ENCODE measurements at regions not wholly inside any gene's neighbourhood (a gene's known extent, or its start where the extent isn't known, plus 50 kb on each side); places are given as distances from the start of the nearest gene placed in this dataset.
"Not testable (repeated sequence)": the region's sequence is repeated elsewhere in the genome, so short reads cannot be mapped to it uniquely, and the experiment has no call there.

DNA sequence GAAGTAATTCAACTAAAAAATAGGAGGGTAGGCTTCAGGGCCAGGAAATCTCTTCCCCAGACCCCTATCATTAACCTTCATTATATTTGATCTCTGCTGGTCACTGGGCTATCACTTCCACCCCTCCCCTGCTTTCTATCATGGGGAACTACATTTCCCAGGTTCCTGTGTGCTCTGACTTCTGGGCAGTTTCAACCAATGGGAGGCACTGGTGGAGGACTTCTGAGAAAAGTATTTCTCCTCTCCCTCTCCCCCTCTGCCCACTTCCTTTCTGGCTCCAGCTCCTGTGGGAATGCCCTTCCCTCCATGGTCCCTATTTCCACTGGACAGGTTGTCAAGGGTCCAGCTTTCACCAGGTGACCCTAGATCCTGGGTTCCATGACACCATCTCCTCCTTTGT lies 364.4 kb downstream of the C16orf95 start:
- intact Hi-C loops (cut with micrococcal nuclease) = no loop called here
- Histone ChIP-seq H3K4me3 (ENCODE audit: low read length in 2 of 2) (no peak overlapping the region), H3K4me1 (ENCODE audit: insufficient read depth, low read length) (no peaks in the 10 kb centered on the region), H3K36me3 (ENCODE audit: insufficient read depth, low read length) (no peaks in the 10 kb centered on the region), H3K27ac (ENCODE audit: low read depth, low read length) (no peak overlapping the region), H3K9me3 (ENCODE audit: control insufficient read depth in 1 of 2, low read length in 2 of 2) (no peaks in the 10 kb centered on the region), H3K27me3 (ENCODE audit: insufficient read depth, low read length) (no peaks in the 10 kb centered on the region)
- CTCF ChIA-PET (ENCODE audit: partially characterized antibody) = no interaction called here
- peaks cover 0 to 6% (median 0%) of the 10 kb centered on the region in 8 donors for H3K9me3 Mint-ChIP-seq
- no peak overlapping the region for H3K27ac Mint-ChIP-seq
- peaks cover 0 to 4% (median 0%) of the 10 kb centered on the region in 4 donors for H3K4me1 Mint-ChIP-seq
- DNase-seq = no peak
- POLR2A ChIA-PET (ENCODE audit: partially characterized antibody) = no interaction called here
- no peaks in the 10 kb centered on the region for H3K36me3 Mint-ChIP-seq
- no peak overlapping the region for H3K4me3 Mint-ChIP-seq
- H3K27me3 Mint-ChIP-seq = peaks cover 4% of the 10 kb centered on the region in 2 donors

DNA sequence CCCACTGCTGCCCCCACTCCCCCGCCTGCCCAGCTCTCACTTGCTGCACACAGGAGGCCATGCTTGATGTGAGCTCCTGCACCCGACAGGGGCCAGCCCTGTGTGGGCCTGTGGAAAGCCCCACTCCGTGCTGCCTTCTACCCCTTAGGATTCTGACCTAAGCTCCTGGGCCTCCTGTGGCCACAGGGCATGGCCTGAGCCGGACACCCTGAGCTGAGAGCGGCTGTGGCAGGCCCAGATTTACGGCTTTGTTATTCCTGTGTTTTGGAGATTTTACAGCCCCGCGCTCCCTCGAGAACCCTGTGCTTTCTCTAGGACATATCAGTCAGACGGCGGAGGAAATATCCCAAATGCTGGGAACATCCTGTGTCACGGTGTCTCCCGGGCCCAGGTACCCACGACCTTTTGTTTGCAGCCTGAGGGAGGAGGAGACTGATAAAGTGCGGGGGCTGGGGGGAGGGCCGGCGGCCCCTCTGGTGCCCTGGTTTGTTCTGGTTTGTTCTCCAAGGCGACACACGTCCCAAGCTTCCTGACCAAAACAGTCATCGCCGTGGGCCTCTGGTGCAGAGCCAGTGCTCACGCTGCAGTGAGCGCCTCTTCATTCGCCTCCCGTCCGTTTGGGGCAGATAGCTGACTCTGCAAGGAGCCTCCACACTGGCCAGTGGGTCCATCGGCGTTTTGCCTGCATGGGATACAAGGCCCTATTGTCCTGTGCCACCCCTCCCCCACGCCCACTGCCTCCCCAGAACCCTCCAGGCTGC lies 363.4 kb downstream of the C16orf95 start:
- H3K4me3 Mint-ChIP-seq = no peak overlapping the region
- peaks cover 0 to 4% (median 0%) of the 10 kb centered on the region in 4 donors for H3K4me1 Mint-ChIP-seq

DNA sequence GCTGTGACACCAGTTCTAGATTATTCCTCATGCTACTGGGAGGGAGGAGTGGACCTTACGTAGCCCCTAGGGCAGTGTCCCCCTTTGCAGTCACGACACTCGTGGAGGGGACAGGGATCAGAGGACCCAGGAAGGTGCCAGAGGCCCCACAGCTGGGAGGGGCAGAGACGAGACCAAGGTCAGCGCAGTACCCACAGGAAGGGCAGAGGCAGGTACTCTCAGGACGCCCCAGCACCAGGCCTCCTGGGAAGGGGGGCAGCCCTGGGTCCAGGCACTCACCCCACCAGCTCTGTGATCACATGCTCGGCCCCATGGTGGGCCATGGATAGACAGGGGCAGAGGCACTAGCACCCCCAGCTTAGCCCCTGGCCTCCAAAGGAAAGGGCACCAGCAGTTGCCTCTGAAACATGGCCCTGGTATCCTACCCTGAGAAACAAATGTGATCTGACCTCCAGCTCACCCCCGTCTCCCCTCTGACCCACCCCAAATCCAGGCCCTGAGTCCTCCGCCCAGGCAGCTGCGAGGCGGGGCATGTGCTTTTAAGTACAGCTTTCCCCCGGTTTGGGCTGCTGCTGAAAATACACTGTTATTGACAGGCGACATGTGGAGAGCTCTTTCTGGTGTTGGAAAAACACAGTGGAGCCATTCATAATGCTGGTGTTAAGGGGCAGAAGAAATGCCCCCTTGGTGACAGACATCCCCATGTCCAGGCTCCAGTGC lies 361.9 kb downstream of the C16orf95 start:
- Mint-ChIP-seq H3K4me1 (peaks cover 0 to 4% (median 0%) of the 10 kb centered on the region in 4 donors), H3K36me3 (no peaks in the 10 kb centered on the region), H3K4me3 (no peak overlapping the region), H3K27me3 (peaks cover 4 to 6% of the 10 kb centered on the region in 2 donors), H3K9me3 (peaks cover 0 to 6% (median 0%) of the 10 kb centered on the region in 8 donors), H3K27ac (no peak overlapping the region)
- ChIA-PET POLR2A (ENCODE audit: partially characterized antibody) (no interaction called here), CTCF (ENCODE audit: partially characterized antibody) (no interaction called here)
- Histone ChIP-seq H3K36me3 (ENCODE audit: insufficient read depth, low read length) (no peaks in the 10 kb centered on the region), H3K4me1 (ENCODE audit: insufficient read depth, low read length) (no peaks in the 10 kb centered on the region), H3K27ac (ENCODE audit: low read depth, low read length) (no peak overlapping the region), H3K4me3 (ENCODE audit: low read length in 2 of 2) (no peak overlapping the region), H3K9me3 (ENCODE audit: control insufficient read depth in 1 of 2, low read length in 2 of 2) (no peaks in the 10 kb centered on the region), H3K27me3 (ENCODE audit: insufficient read depth, low read length) (no peaks in the 10 kb centered on the region)
- DNase-seq = no peak
- intact Hi-C loops (cut with micrococcal nuclease) = no loop called here

More for the DNA sequence above, 363.4 kb downstream of the C16orf95 start:
- POLR2A ChIA-PET (ENCODE audit: partially characterized antibody) = no interaction called here
- Histone ChIP-seq H3K9me3 (ENCODE audit: control insufficient read depth in 1 of 2, low read length in 2 of 2) (no peaks in the 10 kb centered on the region), H3K36me3 (ENCODE audit: insufficient read depth, low read length) (no peaks in the 10 kb centered on the region), H3K27ac (ENCODE audit: low read depth, low read length) (no peak overlapping the region), H3K27me3 (ENCODE audit: insufficient read depth, low read length) (no peaks in the 10 kb centered on the region), H3K4me1 (ENCODE audit: insufficient read depth, low read length) (no peaks in the 10 kb centered on the region), H3K4me3 (ENCODE audit: low read length in 2 of 2) (no peak overlapping the region)
- CTCF ChIA-PET (ENCODE audit: partially characterized antibody) = no interaction called here
- Mint-ChIP-seq H3K27ac (no peak overlapping the region), H3K36me3 (no peaks in the 10 kb centered on the region), H3K27me3 (peaks cover 4 to 6% of the 10 kb centered on the region in 2 donors), H3K9me3 (peaks cover 0 to 6% (median 0%) of the 10 kb centered on the region in 8 donors)
- no peak for DNase-seq
- intact Hi-C loops (cut with micrococcal nuclease) = no loop called here

DNA sequence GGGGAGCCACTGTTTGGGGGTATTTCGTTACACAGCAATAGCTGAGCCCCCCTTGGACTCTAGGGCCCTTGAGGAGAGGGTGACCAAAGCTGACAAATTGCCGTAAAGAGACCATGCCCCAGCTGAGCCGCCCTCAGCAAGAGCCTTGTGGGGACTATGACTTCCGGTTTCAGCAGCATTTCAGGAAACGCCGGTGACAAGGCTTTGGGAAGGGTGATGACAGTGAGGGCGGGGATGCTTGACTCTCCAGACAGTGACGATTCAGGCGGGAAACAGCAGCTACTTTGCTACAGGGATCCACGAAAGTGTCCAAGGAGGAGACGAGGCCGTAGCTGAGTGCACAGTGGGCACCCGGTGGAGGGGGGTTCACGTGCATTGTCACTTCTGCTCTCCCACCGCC lies 360.8 kb downstream of the C16orf95 start:
- Histone ChIP-seq H3K4me1 (ENCODE audit: insufficient read depth, low read length) (no peaks in the 10 kb centered on the region), H3K27me3 (ENCODE audit: insufficient read depth, low read length) (no peaks in the 10 kb centered on the region), H3K36me3 (ENCODE audit: insufficient read depth, low read length) (no peaks in the 10 kb centered on the region), H3K27ac (ENCODE audit: low read depth, low read length) (no peak overlapping the region), H3K9me3 (ENCODE audit: control insufficient read depth in 1 of 2, low read length in 2 of 2) (no peaks in the 10 kb centered on the region), H3K4me3 (ENCODE audit: low read length in 2 of 2) (no peak overlapping the region)
- H3K36me3 Mint-ChIP-seq = no peaks in the 10 kb centered on the region
- peaks cover 0 to 4% (median 0%) of the 10 kb centered on the region in 4 donors for H3K4me1 Mint-ChIP-seq
- H3K27ac Mint-ChIP-seq = no peak overlapping the region
- CTCF ChIA-PET (ENCODE audit: partially characterized antibody) = no interaction called here
- peaks cover 4 to 6% of the 10 kb centered on the region in 2 donors for H3K27me3 Mint-ChIP-seq
- intact Hi-C loops (cut with micrococcal nuclease) = no loop called here
- no peak for DNase-seq
- H3K9me3 Mint-ChIP-seq = peaks cover 0 to 6% (median 0%) of the 10 kb centered on the region in 8 donors
- POLR2A ChIA-PET (ENCODE audit: partially characterized antibody) = no interaction called here
- H3K4me3 Mint-ChIP-seq = no peak overlapping the region

DNA sequence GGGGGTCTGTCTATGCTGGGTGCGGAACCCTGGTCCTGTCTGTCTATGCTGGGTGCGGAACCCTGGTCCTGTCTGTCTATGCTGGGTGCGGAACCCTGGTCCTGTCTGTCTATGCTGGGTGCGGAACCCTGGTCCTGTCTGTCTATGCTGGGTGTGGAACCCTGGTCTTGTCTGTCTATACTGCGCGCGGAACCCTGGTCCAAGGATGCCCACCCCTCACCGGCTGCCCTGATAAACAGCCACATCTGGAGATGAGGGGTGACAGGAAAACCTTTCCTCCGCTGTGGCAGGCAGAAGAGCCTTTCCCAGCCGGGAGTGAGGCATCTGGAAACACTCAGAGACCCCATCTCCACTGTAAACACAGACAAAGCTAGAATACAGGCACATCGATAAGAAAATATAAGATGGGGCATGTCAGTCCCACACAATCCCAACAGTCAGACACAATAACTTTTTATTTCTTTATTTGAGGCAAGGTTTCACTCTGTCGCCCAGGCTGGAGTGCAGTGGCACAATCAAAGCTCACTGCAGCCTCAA lies 359.5 kb downstream of the C16orf95 start:
- H3K4me3 ChIP-seq (ENCODE audit: low read length in 2 of 2); H3K27ac Mint-ChIP-seq; H3K27ac ChIP-seq (ENCODE audit: low read depth, low read length); DNase-seq; H3K4me1 Mint-ChIP-seq; H3K9me3 ChIP-seq (ENCODE audit: control insufficient read depth in 1 of 2, low read length in 2 of 2); POLR2A ChIA-PET (ENCODE audit: partially characterized antibody); H3K36me3 Mint-ChIP-seq; H3K4me1 ChIP-seq (ENCODE audit: insufficient read depth, low read length); H3K9me3 Mint-ChIP-seq; H3K27me3 ChIP-seq (ENCODE audit: insufficient read depth, low read length); CTCF ChIA-PET (ENCODE audit: partially characterized antibody); intact Hi-C loops (cut with micrococcal nuclease); H3K4me3 Mint-ChIP-seq; H3K36me3 ChIP-seq (ENCODE audit: insufficient read depth, low read length); H3K27me3 Mint-ChIP-seq: not testable (repeated sequence)

DNA sequence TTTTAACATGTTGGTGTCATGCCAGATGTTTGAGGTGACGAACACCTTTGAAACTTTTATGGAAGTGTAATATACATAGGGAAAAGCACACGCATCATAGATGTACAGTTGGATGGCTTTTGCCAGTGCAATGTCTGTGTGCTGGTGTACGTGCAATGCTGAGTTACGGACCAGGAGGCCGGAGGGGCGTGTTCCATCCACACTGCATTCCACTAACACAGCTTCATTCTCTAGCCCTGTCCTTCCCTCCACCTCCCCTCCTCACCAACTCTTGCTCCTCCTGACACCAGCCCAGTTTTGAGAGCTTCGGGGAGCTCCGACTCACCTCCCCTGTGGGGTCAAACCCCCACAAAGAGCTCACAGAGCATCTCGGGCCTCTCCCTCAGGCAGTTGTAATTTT lies 358.8 kb downstream of the C16orf95 start:
- Histone ChIP-seq H3K4me1 (ENCODE audit: insufficient read depth, low read length) (no peaks in the 10 kb centered on the region), H3K27me3 (ENCODE audit: insufficient read depth, low read length) (no peaks in the 10 kb centered on the region), H3K36me3 (ENCODE audit: insufficient read depth, low read length) (no peaks in the 10 kb centered on the region), H3K4me3 (ENCODE audit: low read length in 2 of 2) (no peak overlapping the region), H3K9me3 (ENCODE audit: control insufficient read depth in 1 of 2, low read length in 2 of 2) (no peaks in the 10 kb centered on the region), H3K27ac (ENCODE audit: low read depth, low read length) (no peak overlapping the region)
- Mint-ChIP-seq H3K4me1 (peaks cover 0 to 4% (median 0%) of the 10 kb centered on the region in 4 donors), H3K27me3 (peaks cover 3 to 4% of the 10 kb centered on the region in 2 donors), H3K36me3 (no peaks in the 10 kb centered on the region), H3K4me3 (no peak overlapping the region), H3K27ac (no peak overlapping the region), H3K9me3 (no peaks in the 10 kb centered on the region)
- no peak for DNase-seq
- CTCF ChIA-PET (ENCODE audit: partially characterized antibody) = no interaction called here
- intact Hi-C loops (cut with micrococcal nuclease) = no loop called here
- POLR2A ChIA-PET (ENCODE audit: partially characterized antibody) = no interaction called here

DNA sequence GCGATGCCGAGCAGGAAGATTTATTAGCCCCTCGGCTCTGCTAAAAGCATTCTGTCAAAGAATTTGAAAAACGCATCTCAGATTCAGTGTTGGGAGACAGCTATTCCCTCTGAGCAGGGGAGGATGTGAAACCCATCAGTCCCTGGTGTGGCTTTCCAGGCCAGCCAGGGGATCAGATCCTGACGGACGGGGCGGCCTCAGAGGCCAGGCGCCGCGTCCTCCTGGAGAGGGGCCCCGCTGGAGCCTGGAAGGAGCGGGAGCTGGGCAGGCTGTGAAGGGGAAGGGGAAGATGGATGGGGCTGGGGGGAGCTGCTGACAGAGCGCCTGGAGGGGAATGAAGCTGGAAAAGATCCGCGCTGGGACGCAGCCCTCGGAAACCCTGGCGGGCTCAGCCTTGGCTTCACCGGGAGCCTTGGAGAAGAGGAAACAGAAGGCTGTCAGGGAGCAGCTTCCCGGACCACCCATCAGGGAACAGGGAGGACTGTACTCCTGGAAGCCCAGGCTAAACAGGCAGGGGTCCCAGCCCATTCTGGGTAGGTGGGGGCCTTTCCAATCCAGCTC lies 358.0 kb downstream of the C16orf95 start:
- Histone ChIP-seq H3K36me3 (ENCODE audit: insufficient read depth, low read length) (no peaks in the 10 kb centered on the region), H3K4me3 (ENCODE audit: low read length in 2 of 2) (no peak overlapping the region), H3K27me3 (ENCODE audit: insufficient read depth, low read length) (no peaks in the 10 kb centered on the region), H3K4me1 (ENCODE audit: insufficient read depth, low read length) (no peaks in the 10 kb centered on the region), H3K9me3 (ENCODE audit: control insufficient read depth in 1 of 2, low read length in 2 of 2) (no peaks in the 10 kb centered on the region), H3K27ac (ENCODE audit: low read depth, low read length) (no peak overlapping the region)
- H3K36me3 Mint-ChIP-seq = no peaks in the 10 kb centered on the region
- H3K27ac Mint-ChIP-seq = no peak overlapping the region
- DNase-seq = no peak
- intact Hi-C loops (cut with micrococcal nuclease) = no loop called here
- no peaks in the 10 kb centered on the region for H3K9me3 Mint-ChIP-seq
- ChIA-PET POLR2A (ENCODE audit: partially characterized antibody) (no interaction called here), CTCF (ENCODE audit: partially characterized antibody) (no interaction called here)
- H3K4me3 Mint-ChIP-seq = no peak overlapping the region
- peaks cover 3 to 4% of the 10 kb centered on the region in 2 donors for H3K27me3 Mint-ChIP-seq
- H3K4me1 Mint-ChIP-seq = peaks cover 0 to 4% (median 0%) of the 10 kb centered on the region in 4 donors

All from CD4-positive, alpha-beta memory T cell (primary cell).